Prostate gland (tissue), 2 donors: ENCODE measurements at regions not wholly inside any gene's neighbourhood (a gene's known extent, or its start where the extent isn't known, plus 50 kb on each side); places are given as distances from the start of the nearest gene placed in this dataset.

ENCODE experiments used
- DNase-seq: peaks from one replicate; pipeline ENCODE4 v3.0.0-alpha.2; 2019; ENCODE audit warnings: low spot score
- H3K27ac ChIP-seq, 2 donors: fragments of 200-600 bp; sonication (generic); 2 replicates each; pipeline ENCODE4 v1.5.1; 2017 to 2019
- H3K27me3 ChIP-seq: fragments of 200-600 bp; sonication (generic); replicated peaks from 2 replicates; pipeline ENCODE4 v1.5.1; 2019; ENCODE audit not compliant: insufficient read depth
- H3K36me3 ChIP-seq, 2 donors: fragments of 200-600 bp; sonication (generic); 1 replicate in 1 of 2; 2 replicates in 1 of 2; pipeline versions ENCODE4 v1.5.1 to v1.8.1; 2017 to 2019
- H3K4me1 ChIP-seq: fragments of 200-600 bp; sonication (generic); replicated peaks from 2 replicates; pipeline ENCODE4 v1.5.1; 2019
- H3K4me3 ChIP-seq, 2 donors: fragments of 200-600 bp; sonication (generic); 2 replicates each; pipeline ENCODE4 v1.5.1; 2017 to 2019
- H3K9me3 ChIP-seq: fragments of 200-600 bp; sonication (generic); 2 replicates; pipeline ENCODE4 v1.5.1; 2017
- POLR2A ChIP-seq: fragments of 450-650 bp; IDR thresholded peaks from one replicate; pipeline ENCODE4 v1.6.1; 2016; ENCODE audit warnings: antibody characterized with exemption, mild to moderate bottlenecking
- POLR2AphosphoS5 ChIP-seq: sonication (generic); formaldehyde crosslinking; IDR thresholded peaks from one replicate; pipeline ENCODE4 v1.6.1; 2017; ENCODE audit warnings: antibody characterized with exemption
- WGBS: methylation state at CpG from one replicate; pipeline ENCODE4 v1.1.5; 2018; 5-methylcytosine and 5-hydroxymethylcytosine counted together
- intact Hi-C: fragments of 100-400 bp; cut with DNase I; formaldehyde crosslinking; loops from one replicate; pipeline ENCODE4 v1.14.2; 2022
- TF ChIP-seq, protein P1 (sequence below), 4 experiments: fragments of 200-600 bp in 2 of 4; fragments of 450-650 bp in 2 of 4; sonication (generic) in 2 of 4; IDR thresholded peaks; 1 replicate in 3 of 4; 2 replicates in 1 of 4; pipeline ENCODE4 v1.5.1; 2016 to 2019; ENCODE audit warnings: antibody characterized with exemption in 4 of 4, mild to moderate bottlenecking in 2 of 4, moderate library complexity in 2 of 4

DNA sequence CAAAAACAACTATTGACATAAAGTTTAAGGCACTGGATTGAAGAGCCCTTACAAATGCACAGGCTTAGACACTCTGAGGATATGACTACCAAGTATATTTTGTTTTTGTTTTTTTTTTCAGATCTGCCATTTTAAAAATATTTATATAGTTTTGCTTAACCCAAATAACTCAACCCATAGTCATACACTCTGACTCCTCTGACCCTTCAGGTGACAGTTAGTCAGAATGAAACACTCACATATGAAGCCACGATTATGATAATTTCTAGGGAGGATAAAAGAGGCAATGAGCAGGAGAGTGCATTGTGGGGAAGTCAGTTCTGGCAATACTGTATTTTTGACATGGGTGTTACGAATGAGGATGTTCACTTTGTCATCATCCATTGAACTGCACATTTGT, 774.7 kb downstream of the MECOM start:
- no peak for TF ChIP-seq POLR2A
- TF ChIP-seq, protein P1, sequence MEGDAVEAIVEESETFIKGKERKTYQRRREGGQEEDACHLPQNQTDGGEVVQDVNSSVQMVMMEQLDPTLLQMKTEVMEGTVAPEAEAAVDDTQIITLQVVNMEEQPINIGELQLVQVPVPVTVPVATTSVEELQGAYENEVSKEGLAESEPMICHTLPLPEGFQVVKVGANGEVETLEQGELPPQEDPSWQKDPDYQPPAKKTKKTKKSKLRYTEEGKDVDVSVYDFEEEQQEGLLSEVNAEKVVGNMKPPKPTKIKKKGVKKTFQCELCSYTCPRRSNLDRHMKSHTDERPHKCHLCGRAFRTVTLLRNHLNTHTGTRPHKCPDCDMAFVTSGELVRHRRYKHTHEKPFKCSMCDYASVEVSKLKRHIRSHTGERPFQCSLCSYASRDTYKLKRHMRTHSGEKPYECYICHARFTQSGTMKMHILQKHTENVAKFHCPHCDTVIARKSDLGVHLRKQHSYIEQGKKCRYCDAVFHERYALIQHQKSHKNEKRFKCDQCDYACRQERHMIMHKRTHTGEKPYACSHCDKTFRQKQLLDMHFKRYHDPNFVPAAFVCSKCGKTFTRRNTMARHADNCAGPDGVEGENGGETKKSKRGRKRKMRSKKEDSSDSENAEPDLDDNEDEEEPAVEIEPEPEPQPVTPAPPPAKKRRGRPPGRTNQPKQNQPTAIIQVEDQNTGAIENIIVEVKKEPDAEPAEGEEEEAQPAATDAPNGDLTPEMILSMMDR (IDR thresholded peaks at IDR 0.05) = no peak
- TF ChIP-seq POLR2AphosphoS5 = no peak
- 84% methylated on average over 2 of the region's 2 CpGs for WGBS

DNA sequence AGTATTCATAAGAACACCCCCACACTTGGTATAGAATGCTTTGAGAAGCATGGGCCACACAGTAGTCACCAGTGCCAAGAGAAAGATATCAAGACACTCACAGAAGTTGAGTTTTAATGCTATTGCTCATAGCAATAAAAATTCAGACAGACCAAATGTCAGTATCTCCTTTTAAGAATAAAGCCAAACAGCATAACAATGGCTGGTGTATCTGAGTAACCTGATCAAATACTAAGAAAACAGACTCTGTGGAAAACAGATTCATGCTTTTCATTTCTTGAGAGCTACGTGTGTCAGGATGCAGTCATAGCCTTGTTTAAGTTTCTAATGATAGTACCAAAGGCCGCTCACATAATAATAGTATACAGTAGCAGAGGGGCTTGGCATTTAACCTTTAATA, 778.5 kb downstream of the MECOM start:
- TF ChIP-seq, protein P1 (IDR thresholded peaks at IDR 0.05) = no peak
- no peak for TF ChIP-seq POLR2AphosphoS5
- TF ChIP-seq POLR2A = no peak
- intact Hi-C loops = no loop called here
- Histone ChIP-seq H3K4me3 (no peak overlapping the region), H3K4me1 (no peaks in the 10 kb centered on the region), H3K27ac (no peak overlapping the region), H3K9me3 (no peaks in the 10 kb centered on the region), H3K36me3 (no peaks in the 10 kb centered on the region), H3K27me3 (no peaks in the 10 kb centered on the region)
- 61% methylated on average over 2 of the region's 2 CpGs for WGBS
- DNase-seq = no peak

More for the DNA sequence above, 774.7 kb downstream of the MECOM start:
- Histone ChIP-seq H3K4me3 (no peak overlapping the region), H3K27ac (no peak overlapping the region), H3K4me1 (no peaks in the 10 kb centered on the region), H3K36me3 (no peaks in the 10 kb centered on the region), H3K9me3 (no peaks in the 10 kb centered on the region), H3K27me3 (no peaks in the 10 kb centered on the region)
- intact Hi-C loops = no loop called here
- no peak for DNase-seq

GRCh38 chr3:168884353-168884903, 779.1 kb downstream of the MECOM start:
- H3K27ac ChIP-seq = no peak overlapping the region
- peak; percentile 71 for DNase-seq
- intact Hi-C loops = no loop called here

GRCh38 chr3:168883145-168883544, 780.4 kb downstream of the MECOM start:
- intact Hi-C loops = no loop called here
- WGBS = 55% methylated on average over 1 of the region's 1 CpG

More at GRCh38 chr3:168884353-168884903, 779.1 kb downstream of the MECOM start:
- H3K4me3 ChIP-seq = no peak overlapping the region
- no peaks in the 10 kb centered on the region for H3K4me1 ChIP-seq
- WGBS = 0% methylated on average over 1 of the region's 1 CpG
- H3K9me3 ChIP-seq = no peaks in the 10 kb centered on the region
- no peaks in the 10 kb centered on the region for H3K36me3 ChIP-seq
- H3K27me3 ChIP-seq = no peaks in the 10 kb centered on the region
- TF ChIP-seq, protein P1 (IDR thresholded peaks at IDR 0.05) = no peak
- TF ChIP-seq POLR2A = no peak
- peak; percentile 68 for TF ChIP-seq POLR2AphosphoS5

GRCh38 chr3:168881804-168882203, 781.7 kb downstream of the MECOM start:
- Histone ChIP-seq H3K4me3 (no peak overlapping the region), H3K4me1 (no peaks in the 10 kb centered on the region), H3K9me3 (no peaks in the 10 kb centered on the region), H3K36me3 (no peaks in the 10 kb centered on the region), H3K27me3 (no peaks in the 10 kb centered on the region), H3K27ac (no peak overlapping the region)
- intact Hi-C loops = no loop called here
- no peak for TF ChIP-seq POLR2AphosphoS5
- no peak for TF ChIP-seq POLR2A
- TF ChIP-seq, protein P1 (IDR thresholded peaks at IDR 0.05) = no peak
- WGBS = 37% methylated on average over 3 of the region's 3 CpGs
- no peak for DNase-seq

More at GRCh38 chr3:168883145-168883544, 780.4 kb downstream of the MECOM start:
- Histone ChIP-seq H3K4me1 (no peaks in the 10 kb centered on the region), H3K36me3 (no peaks in the 10 kb centered on the region), H3K27me3 (no peaks in the 10 kb centered on the region), H3K4me3 (no peak overlapping the region), H3K9me3 (no peaks in the 10 kb centered on the region), H3K27ac (no peak overlapping the region)
- TF ChIP-seq POLR2A (no peak), POLR2AphosphoS5 (no peak)
- TF ChIP-seq, protein P1 (IDR thresholded peaks at IDR 0.05) = no peak
- DNase-seq = no peak
